DMS153 treated with DMSO at 0.1 percent for 48 hours (cell line): ENCODE measurements at regions not wholly inside any gene's neighbourhood (a gene's known extent, or its start where the extent isn't known, plus 50 kb on each side); places are given as distances from the start of the nearest gene placed in this dataset.
A peak's percentile ranks its signal among the peaks of the same experiment; 100 is the strongest.
"Not testable (repeated sequence)": the region's sequence is repeated elsewhere in the genome, so short reads cannot be mapped to it uniquely, and the experiment has no call there.

Source experiments
- DNase-seq: peaks from one replicate; lab custom pipeline; 2025; ENCODE audit not compliant: unreplicated experiment; lab: John Stamatoyannopoulos, UW

DNA sequence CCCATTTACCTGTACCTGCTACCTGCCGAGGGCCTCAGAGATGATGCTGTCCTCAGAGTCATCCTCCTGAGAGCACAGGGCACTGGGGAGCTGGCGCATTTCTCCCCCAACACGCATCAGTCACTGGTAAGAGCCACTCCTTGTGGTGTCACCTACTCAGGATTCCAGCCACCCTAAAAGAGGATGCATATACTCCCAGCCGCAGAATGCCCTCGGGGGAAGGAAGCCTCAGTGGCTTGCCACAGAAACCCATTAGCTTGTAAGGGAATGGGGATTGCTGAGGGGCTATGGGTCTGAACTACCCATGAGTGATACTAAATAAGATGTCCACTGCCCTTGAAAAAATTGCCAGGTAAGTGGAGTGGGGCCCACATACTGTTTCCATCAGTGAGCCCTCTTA, 279.2 kb downstream of the WDR11 start:
- no peak for DNase-seq

DNA sequence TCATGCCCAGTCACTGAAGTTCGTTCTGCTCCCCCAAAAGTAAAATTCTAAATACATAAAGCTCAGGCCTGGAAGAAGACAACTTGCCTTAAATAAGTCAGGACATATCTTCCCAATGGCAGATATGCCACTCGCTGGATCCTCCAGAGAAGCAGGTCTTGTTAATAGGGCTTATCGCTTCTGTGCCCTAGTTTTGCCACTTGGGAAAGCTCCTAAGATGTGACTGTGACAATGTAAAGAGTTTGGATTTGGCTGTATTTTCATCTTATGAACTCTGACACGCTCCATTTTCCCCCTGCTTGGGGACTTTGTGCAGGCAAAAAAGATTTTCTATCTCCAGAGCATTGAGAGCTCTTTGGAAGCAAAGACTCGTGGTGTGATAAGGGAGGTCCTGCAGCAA, 279.9 kb downstream of the WDR11 start:
- no peak for DNase-seq

DNA sequence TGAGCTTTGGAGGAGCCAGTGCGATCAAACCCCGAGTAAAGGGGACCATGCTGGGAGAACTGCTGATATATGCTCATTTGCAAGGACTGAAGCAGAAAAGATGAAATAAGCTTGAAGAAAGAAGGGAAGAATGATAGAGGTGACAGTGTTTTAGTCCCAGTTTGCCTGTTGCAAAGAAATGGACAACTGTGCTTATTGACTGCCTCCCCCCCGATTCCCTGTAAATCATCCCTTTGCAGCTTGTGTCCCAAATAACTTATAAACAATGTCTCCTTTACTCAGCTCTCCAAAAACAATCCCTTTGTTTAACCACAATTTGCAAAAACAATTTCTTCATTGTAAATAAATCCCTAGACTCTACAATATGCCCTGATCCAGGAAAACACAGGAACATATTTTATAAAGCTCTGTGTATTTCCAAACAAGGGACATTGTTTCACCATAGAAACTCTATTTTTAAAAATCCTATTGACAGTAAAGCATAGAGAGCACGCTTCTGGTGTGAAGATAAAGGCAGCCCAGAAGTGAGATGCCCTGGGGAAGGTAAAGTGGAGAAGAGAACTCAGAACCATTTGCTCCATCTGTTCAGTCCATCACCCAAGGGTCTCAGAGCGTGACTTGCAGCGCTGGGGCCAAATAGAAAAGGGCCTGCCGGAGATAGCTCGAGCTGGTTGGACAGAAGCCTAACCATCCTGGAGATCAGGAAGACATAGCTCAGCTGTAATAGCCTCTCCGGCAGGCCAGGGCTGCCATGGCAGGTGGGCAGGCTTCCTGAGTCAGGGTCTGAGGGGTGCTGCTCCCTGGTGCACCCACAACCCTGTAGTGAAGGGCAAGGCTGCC, 280.5 kb downstream of the WDR11 start:
- no peak for DNase-seq

DNA sequence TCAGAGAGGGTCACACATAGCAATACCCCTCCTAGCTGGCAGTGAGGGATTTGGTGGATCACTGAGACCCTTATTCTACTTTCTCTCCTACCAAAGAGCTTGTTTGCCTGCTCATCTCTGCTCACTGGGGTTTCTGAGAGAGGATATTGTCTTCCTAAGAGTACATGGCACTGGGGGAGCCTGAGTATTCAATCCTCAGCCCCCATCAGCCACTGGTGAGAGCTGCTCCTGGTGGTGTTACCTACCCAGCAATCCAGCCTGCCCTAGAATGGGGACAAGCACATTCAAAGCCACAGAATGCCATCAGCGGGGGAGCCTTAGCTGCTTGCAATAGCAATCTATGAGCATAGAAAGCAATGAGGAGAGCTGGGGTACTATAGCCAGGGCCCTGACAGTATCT, 281.1 kb downstream of the WDR11 start:
- no peak for DNase-seq

DNA sequence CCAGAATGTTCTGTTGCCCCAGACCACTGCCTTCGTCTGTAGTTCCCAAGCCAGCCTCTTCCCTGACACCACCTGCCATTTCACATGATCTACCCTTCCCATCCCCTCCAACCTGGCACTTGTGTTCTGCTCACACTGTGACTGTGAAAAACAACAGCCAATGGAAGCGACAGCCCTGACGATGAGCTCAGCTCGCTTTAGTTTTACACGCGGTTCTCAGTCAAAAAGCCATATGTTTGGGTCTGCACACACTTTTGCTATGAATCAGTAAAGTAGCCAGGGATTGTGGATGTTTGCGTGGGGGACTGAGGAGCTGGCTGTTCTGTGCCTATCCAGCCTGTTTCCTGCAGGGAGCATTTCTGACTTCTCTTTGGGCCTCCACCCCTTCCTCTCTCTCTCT, 282.7 kb downstream of the WDR11 start:
- no peak for DNase-seq

DNA sequence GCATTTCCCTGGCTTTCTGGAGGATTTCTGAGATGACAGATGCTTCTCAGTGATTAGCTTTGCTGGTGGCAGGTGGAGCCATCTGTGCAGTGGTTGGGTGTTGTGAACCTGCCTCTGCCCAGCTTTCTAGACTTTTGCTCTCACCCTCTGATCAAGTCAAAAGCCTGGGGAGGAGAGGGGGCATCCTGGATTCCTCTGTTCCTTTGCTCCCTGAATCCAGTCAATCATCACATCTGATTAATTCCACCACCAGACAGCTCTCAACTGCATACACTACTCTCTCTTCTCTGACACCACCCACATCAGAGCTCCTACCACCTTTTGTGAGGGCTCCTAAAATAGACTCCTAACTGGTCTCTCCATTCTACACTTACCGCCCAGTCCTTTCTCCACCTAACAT, 283.5 kb downstream of the WDR11 start:
- DNase-seq: no peak

DNA sequence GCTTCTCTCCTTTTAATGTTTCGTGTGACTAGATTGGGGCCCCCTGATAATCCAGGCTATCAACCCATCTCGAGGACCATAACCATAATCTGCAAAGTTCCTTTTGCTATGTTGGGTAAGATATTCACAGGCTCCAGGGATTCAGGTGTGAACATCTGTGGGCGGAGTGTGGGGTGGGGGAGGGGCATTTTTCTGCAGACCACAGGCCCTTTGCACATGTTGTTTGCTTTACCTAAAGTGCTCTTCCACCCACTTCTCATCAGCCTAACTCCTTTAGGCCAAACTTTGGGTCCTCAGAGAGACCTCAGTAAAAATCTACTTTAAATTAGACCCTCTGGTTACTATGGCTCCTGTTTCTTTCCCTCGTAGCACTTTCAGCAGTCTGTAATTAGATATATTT, 284.4 kb downstream of the WDR11 start:
- DNase-seq: no peak

DNA sequence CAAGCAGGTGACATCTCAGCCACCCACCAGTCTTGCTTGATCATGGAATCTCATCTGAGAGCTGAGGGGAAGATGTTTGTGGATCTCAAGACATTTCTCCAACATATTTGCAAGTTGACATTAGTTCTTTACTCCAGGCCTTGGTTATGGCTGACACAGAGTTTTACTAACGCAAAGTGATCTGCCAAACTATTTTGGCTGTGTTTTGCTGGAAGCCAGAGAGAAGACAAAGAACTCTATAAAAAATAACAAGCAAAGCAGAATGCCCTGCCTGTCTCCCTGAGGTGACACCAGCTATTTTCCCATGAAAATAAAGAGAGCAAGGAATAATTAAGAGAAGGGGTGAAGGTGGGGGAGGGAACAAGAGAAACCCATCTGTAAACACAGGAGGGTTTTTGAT, 286.4 kb downstream of the WDR11 start:
- no peak for DNase-seq

DNA sequence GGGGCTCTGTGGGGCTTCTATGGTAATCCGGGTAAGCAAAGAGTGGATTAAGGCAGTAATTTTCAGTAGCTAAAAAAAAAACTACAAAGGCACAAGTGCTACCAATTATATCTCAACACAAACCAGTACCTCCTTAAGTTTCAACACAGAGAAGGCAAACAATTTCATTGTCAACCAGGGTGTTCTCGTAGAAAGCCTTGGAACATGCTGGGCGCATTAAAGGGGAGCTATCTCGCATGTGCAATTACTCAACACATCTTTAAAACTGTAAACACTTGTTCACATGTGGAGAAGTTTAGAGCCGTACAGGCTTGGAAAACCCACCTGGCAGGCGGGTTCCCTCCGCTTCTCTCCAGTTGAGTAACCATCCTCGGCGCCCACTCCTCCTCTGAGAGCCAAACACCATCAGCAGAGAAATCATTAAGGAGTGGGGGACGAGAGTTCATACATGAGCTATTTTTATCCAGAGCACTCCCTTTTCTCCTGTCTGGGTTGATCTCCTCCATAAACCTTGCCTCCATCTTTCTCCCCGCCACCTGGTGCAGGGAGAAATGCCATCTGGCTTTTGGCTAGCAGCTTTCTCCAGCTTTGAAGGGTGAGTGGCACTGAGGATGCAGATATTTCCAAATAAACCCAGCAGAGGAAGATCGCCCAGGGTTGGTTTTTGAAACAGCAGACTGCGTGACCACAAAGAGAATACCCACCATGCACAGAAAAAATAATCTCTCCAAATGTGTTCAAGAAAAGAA, 287.1 kb downstream of the WDR11 start:
- DNase-seq: no peak

DNA sequence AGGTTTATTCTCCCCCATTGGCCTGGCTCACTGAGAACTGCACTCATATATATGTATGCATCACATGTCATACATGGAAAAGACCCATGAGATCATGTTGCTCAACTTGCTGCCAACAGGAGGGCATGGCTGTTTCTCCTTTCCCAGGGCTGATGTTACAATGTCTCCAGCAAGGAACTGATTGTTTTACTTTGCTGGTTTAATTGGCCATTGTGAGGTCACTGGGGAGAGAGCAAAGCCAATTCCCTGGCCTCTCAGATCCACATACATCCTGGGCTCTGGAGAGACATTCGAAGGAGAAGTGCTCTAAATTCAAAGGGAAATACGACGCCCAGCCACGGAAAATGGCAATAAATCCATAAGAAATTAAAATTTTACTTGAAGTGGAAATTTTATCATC, 287.8 kb downstream of the WDR11 start:
- DNase-seq: no peak

DNA sequence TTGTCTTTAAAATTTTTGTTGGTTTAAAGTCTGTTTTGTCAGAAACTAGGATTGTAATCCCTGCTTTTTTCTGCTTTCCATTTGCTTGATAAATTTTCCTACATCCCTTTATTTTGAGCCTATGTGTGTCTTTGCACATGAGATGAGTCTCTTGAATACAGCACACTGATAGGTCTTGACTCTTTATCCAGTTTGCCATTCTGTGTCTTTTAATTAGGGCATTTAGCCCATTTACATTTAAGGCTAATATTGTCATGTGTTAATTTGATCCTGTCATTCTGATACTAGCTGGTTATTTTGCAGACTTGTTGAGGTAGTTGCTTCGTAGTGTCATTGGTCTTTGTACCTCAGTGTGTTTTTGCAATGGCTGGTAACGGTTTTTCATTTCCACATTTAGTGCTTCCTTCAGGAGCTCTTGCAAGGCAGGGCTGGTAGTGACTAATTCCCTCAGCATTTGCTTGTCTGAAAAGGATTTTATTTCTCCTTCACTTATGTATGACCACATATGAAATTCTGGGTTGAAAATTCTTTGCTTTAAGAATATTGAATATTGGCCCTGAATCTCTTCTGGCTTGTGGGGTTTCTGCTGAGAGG, 294.7 kb downstream of the WDR11 start:
- not testable (repeated sequence) for DNase-seq

DNA sequence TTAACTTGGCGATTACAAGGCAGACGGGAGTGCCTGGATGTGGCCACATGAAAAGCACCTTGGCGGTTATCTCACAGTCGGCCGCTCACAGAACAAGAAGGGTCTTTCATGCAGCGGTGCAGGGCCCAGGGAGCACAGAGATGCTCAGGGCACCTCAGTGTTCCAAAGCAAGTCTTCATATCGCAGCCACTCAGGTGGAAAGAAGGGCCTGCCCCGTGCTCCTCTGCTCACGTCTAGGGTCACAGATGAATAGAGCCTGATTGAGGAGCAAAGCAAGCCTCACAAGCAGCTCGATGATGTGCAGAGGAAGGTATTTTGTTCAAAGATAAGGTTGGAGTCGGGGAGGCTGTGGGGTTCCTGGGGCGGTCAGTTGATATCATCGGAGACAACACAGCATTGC, 297.8 kb downstream of the WDR11 start:
- DNase-seq: no peak

DNA sequence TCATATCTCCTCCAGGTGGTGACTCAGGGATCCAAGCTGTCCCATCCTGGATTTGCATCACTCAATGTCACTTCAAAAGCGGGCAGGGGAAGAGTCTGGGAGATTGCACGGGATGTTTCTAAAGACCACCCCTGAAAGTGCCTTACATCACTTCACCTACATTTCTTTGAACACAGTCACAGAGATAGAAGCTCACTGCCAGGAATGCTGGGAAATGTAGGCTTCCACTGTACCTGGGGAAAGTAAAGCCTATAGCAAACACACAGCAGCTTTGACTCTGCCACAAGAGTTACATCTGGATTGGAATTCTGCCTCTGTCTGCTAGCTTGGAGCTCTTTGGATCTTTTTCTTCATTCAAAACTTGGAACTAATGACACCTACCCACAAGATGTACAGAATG, 300.9 kb downstream of the WDR11 start:
- no peak for DNase-seq

DNA sequence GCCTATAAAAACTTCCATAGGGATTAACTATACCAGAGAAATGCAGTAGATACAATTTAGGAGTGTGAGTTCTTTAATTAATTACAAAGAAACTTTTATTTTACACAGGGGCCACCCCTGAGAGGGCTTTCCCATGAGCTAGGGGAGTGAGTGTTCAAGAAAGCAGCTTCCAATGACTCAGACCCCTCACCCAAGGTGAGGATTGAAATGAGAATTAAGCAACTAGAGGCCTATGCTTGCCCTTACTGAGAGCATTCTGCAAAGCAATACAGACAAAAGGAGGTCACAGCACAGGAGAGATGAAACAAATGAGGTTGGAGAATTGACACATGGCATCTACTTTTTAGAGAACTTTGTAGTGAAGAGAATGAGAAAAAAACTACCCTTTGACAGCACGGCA, 301.8 kb downstream of the WDR11 start:
- no peak for DNase-seq

DNA sequence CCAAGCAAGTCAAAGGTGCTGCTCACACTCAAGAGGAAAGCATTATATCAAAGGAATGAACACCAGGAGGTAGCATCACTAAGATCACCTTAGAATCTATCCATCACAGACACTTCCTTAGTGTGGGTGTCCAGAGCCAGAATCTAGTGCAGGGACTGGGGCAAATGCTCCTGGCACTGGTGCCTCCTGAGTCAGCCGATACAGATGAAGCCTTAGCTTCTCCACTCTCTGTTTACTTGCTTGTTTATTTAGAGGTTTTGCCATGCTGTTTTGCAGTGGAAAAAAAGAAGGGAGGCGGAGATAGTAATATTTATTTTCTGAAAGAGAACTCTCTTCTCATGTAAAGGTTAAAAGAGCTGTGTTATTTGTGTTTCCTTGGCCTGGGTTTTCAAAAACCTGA, 303.1 kb downstream of the WDR11 start:
- DNase-seq: no peak

DNA sequence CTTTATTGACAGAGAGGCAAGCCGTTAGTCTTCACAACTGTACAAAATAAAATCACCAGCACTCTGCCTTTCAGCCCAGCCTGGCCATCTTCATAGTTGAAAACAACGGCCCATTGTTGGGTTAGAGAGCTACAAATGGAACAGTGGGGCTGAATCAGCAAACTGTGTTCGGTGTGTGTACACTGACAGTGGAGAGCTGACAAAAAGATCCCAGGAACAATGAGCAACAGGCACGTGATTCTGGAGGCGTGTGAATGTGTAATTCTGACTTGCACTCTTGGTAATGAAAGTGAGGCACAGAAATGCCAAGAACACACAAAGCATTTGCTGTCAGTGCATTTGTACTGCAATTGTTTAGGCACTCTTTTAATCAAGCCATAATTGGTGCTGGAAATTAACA, 303.7 kb downstream of the WDR11 start:
- DNase-seq: peak; percentile 23

DNA sequence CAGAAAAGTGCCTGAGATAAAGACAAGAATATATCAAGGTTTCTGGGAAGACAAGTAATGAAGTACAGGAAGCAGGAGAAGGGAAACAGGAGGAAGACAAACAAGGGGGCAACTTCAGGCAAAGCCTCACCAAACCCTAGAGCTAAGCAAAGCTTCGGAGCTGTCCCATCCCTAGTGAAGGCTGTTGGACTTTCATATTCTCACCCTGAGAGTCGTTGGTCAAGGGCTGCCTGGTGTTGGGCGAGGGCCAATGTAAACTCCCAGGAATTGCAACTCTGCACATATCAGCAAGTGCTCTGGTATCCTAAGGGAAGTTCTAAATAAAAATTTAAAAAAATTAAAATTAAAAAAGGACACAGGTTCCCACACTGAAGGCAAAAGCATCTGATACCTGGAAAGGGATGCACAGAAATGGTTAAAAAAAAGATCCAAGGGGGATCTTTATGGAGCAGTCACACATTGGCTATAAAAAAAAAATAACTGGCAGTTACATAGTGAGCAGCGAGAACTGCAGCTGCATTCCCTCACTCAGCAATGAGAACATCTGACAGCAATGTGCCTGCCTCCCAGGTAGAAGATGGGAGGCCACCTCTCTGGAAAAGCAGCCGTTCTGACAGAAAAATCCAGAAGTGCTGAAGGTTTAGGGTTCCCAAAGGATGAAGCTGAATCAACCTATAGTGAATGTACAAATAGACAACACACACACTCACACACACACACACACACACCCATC, 304.7 kb downstream of the WDR11 start:
- no peak for DNase-seq

DNA sequence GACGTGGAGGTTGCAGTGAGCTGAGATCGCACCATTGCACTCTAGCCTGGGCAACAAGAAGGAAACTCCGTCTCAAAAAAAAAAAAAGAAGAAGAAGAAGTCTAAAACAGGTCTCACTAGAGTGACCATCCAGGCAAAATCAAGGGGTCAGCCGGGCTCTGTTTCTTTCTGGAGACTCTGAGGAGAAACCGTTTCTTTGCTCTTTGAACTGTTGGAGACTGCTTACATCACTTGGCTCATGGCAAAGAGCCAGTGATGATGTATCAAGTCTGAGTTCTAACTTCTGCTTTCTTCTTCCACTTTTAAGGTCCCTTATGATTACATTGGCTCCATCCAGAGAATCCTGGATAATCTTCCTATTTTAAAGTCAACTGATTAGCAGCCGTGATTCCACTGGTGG, 306.8 kb downstream of the WDR11 start:
- no peak for DNase-seq

DNA sequence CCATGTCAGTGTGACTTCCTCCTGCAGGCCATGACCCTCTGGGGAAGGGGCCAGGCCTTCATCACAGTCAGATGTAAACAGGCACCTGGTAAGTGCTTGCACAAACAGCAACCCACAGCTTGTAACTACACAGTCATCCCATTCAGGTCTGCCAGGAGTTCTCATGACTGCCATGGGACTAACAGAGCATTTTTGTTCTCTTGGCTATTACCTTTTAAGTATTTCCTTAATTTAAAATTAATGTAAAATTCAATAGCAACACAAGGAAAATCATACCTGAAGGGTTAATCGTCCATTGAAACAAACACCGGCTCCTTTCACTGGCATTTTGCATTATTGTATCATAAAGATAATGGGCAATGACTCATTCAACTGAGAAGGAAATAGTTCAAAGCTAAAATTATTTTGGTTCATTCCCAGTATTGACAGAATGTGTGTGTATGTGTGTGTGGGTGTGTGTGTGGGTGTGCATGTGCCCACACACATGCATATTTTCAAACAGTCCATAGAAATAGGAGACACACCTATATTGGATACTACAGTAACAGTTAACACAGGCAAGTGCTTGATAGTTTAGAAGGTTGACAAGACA, 307.9 kb downstream of the WDR11 start:
- peak; percentile 70 for DNase-seq

DNA sequence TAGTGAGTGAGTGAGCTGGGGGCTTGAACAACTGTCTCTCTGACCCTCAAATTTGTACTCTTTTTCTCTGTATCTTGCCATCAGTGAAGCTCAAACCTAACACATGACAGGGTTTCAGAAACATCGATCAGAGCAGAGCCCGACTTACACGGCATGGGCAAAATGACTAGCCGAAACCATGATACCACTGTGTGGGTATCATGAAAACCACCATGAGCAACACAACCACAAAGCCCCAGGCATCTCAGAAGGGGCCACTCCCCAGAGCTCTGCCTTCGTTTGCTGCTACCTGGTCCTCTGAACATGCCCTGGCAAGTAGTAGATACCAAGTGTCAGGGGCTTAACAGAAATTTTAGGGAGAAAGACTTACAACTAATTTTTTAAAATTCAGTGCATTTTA, 308.5 kb downstream of the WDR11 start:
- DNase-seq: no peak

DNA sequence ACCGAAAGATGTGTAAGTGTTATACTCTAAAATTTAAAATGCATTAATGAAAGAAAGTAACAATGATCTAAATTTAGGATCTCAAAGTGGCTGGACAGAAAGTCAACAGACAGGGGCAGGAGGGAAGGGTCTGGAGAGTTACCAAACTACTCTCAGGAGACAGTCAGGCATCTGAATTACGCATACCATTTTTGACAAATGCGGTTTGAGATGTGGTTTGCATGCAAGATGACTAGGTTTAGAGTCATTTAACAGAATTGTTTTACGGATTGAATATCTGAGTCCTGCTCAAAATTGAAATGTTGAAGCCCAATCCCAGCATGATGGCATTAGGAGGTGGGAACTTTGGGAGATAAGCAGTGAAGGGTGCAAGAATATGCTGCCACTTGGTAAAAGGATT, 314.1 kb downstream of the WDR11 start:
- no peak for DNase-seq
